H1 (cell line): ENCODE measurements at regions not wholly inside any gene's neighbourhood (a gene's known extent, or its start where the extent isn't known, plus 50 kb on each side); places are given as distances from the start of the nearest gene placed in this dataset.

Source experiments
- CBX8 ChIP-seq: fragments of 300-800, 300-1000 bp; sonication (generic); IDR thresholded peaks from 2 replicates; pipeline ENCODE4 v1.7.1; 2016; ENCODE audit warnings: low read depth, low read length, borderline replicate concordance
- PHF8 ChIP-seq: fragments of 200-600 bp; sonication (generic); conservative IDR thresholded peaks from 2 replicates; pipeline ENCODE4 v1.7.1; 2012; ENCODE audit warnings: low read depth, mild to moderate bottlenecking, inconsistent platforms, low read length, moderate library complexity
- POLR2AphosphoS5 ChIP-seq: IDR thresholded peaks from 2 replicates; pipeline ENCODE4 v1.6.1; 2011; ENCODE audit warnings: low read depth, low read length
- RAD21 ChIP-seq, 2 experiments: IDR thresholded peaks in 1 of 2; conservative IDR thresholded peaks in 1 of 2; 2 replicates each; pipeline ENCODE4 v1.6.1; 2011; ENCODE audit warnings: low read depth in 2 of 2, low read length in 2 of 2, improper control_type of control experiment in 1 of 2, inconsistent platforms in 1 of 2, mild to moderate bottlenecking in 1 of 2, moderate library complexity in 1 of 2
- RFX5 ChIP-seq: IDR thresholded peaks from 2 replicates; pipeline ENCODE4 v1.6.1; 2011; ENCODE audit warnings: low read depth, low read length, improper control_type of control experiment, borderline replicate concordance
- TF ChIP-seq, protein P1 (sequence below): IDR thresholded peaks from 2 replicates; pipeline ENCODE4 v1.6.1; 2011; ENCODE audit warnings: low read depth, mild to moderate bottlenecking, low read length; ENCODE audit not compliant: insufficient read depth
- TF ChIP-seq, protein P2 (sequence below): IDR thresholded peaks from 2 replicates; pipeline ENCODE4 v1.6.1; 2011; ENCODE audit warnings: low read length, improper control_type of control experiment
- TF ChIP-seq, protein P3 (sequence below), 3 experiments: IDR thresholded peaks; 1 replicate in 2 of 3; 2 replicates in 1 of 3; pipeline versions ENCODE4 v1.5.1 to v1.6.1; 2011; ENCODE audit warnings: low read length in 3 of 3, mild to moderate bottlenecking in 3 of 3, inconsistent platforms in 2 of 3, low read depth in 1 of 3, moderate library complexity in 1 of 3; ENCODE audit not compliant: insufficient read depth in 1 of 3; ENCODE audit errors: control extremely low read depth in 1 of 3

DNA sequence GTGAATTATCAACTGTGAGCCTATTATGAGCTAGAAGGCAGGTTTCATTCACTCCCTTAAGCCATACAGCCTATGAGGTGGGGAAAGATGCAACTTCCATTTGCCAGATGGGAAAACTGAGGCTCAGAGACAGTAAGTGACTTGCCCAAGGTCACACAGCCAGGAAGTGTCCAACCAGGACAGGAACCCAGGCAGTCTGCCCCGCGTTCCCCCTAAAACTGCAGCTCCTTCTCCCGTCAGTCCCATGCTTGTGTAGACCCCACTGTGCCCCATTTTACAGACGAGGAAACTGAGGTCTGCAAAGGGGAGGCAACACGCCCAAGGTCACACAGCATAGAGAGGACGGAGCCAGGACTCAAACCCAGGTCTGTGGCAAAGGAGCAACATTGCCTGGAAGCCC is 50.6 kb downstream of the NCOR2 start:
- TF ChIP-seq, protein P1, sequence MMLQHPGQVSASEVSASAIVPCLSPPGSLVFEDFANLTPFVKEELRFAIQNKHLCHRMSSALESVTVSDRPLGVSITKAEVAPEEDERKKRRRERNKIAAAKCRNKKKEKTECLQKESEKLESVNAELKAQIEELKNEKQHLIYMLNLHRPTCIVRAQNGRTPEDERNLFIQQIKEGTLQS: no peak
- TF ChIP-seq, protein P2, sequence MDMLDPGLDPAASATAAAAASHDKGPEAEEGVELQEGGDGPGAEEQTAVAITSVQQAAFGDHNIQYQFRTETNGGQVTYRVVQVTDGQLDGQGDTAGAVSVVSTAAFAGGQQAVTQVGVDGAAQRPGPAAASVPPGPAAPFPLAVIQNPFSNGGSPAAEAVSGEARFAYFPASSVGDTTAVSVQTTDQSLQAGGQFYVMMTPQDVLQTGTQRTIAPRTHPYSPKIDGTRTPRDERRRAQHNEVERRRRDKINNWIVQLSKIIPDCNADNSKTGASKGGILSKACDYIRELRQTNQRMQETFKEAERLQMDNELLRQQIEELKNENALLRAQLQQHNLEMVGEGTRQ: no peak
- TF ChIP-seq CBX8 (no peak), POLR2AphosphoS5 (no peak), RFX5 (no peak), RAD21 (IDR thresholded peaks at IDR 0.05 in 1 of 2, conservative IDR thresholded peaks at IDR 0.05 in 1 of 2; ENCODE audit: low read depth in 2 of 2, low read length in 2 of 2) (no peak), PHF8 (no peak)
- TF ChIP-seq, protein P3, sequence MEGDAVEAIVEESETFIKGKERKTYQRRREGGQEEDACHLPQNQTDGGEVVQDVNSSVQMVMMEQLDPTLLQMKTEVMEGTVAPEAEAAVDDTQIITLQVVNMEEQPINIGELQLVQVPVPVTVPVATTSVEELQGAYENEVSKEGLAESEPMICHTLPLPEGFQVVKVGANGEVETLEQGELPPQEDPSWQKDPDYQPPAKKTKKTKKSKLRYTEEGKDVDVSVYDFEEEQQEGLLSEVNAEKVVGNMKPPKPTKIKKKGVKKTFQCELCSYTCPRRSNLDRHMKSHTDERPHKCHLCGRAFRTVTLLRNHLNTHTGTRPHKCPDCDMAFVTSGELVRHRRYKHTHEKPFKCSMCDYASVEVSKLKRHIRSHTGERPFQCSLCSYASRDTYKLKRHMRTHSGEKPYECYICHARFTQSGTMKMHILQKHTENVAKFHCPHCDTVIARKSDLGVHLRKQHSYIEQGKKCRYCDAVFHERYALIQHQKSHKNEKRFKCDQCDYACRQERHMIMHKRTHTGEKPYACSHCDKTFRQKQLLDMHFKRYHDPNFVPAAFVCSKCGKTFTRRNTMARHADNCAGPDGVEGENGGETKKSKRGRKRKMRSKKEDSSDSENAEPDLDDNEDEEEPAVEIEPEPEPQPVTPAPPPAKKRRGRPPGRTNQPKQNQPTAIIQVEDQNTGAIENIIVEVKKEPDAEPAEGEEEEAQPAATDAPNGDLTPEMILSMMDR (IDR thresholded peaks at IDR 0.05; ENCODE audit: control extremely low read depth in 1 of 3, insufficient read depth in 1 of 3, low read depth in 1 of 3, low read length in 3 of 3): no peak
